Suprapubic skin (tissue), 3 donors: ENCODE measurements at regions not wholly inside any gene's neighbourhood (a gene's known extent, or its start where the extent isn't known, plus 50 kb on each side); places are given as distances from the start of the nearest gene placed in this dataset.

Experiments used
- POLR2AphosphoS5 ChIP-seq, 3 donors: sonication (generic); formaldehyde crosslinking; IDR thresholded peaks; one replicate each; pipeline ENCODE4 v1.6.1; 2017; ENCODE audit warnings: antibody characterized with exemption in 3 of 3
- TF ChIP-seq, protein P1 (sequence below), 2 donors: fragments of 200-600 bp in 1 of 2; fragments of 450-650 bp in 1 of 2; sonication (generic) in 1 of 2; IDR thresholded peaks; one replicate each; pipeline ENCODE4 v1.5.1; 2016 to 2019; ENCODE audit warnings: antibody characterized with exemption in 2 of 2, mild to moderate bottlenecking in 1 of 2, moderate library complexity in 1 of 2

DNA sequence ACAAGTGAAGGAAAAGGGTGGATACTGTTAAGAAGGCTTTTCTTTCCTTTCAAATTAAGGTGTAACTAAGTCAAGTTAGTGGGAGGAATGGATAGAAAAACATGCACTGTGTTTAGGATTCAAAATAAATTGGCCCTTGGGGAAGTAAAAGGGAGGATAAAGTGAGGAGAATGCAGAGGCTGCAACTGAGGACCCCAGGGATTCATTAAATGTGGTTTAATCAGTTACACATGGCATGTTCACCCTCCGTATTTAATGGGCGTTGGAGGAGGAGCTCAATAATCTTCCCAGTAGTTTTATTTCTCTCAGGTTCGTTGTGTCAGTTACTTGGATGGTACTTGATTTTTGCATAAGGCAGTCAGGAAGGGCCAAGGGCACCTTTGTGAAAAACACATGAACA is 966.3 kb downstream of the JRKL start:
- TF ChIP-seq, protein P1, sequence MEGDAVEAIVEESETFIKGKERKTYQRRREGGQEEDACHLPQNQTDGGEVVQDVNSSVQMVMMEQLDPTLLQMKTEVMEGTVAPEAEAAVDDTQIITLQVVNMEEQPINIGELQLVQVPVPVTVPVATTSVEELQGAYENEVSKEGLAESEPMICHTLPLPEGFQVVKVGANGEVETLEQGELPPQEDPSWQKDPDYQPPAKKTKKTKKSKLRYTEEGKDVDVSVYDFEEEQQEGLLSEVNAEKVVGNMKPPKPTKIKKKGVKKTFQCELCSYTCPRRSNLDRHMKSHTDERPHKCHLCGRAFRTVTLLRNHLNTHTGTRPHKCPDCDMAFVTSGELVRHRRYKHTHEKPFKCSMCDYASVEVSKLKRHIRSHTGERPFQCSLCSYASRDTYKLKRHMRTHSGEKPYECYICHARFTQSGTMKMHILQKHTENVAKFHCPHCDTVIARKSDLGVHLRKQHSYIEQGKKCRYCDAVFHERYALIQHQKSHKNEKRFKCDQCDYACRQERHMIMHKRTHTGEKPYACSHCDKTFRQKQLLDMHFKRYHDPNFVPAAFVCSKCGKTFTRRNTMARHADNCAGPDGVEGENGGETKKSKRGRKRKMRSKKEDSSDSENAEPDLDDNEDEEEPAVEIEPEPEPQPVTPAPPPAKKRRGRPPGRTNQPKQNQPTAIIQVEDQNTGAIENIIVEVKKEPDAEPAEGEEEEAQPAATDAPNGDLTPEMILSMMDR (IDR thresholded peaks at IDR 0.05): no peak
- TF ChIP-seq POLR2AphosphoS5 (IDR thresholded peaks at IDR 0.05): no peak
